ENCODE measurements at regions not wholly inside any gene's neighbourhood (a gene's known extent, or its start where the extent isn't known, plus 50 kb on each side); places are given as distances from the start of the nearest gene placed in this dataset.

GRCh38 chr6:11381801-11382513 lies 149.5 kb upstream of the NEDD9 start:
- dilution Hi-C loops (cut with HindIII; ENCODE audit: low sequenced_read_pairs, unreplicated experiment) (no loop called here), in situ Hi-C loops (cut with MboI; ENCODE audit: low sequenced_read_pairs) (no loop called here), intact Hi-C loops (cut with micrococcal nuclease) (no loop called here)
- no peak overlapping the region for H3K23ac ChIP-seq (ENCODE audit: low read depth, low read length)
- no peak overlapping the region for H3K4me2 ChIP-seq (ENCODE audit: low read depth, low read length)
- WGBS, 2 experiments (ENCODE audit: extremely low coverage in 2 of 2, insufficient read length in 1 of 2), result no CpG with 5 or more reads among the region's 13 CpGs
- no peak overlapping the region for H4K91ac ChIP-seq (ENCODE audit: insufficient read depth, low read depth, low read length)
- H3K27ac ChIP-seq (ENCODE audit: insufficient read depth, low read length), result no peak overlapping the region
- H2AFZ ChIP-seq (replicated peaks; ENCODE audit: low read length, poor library complexity), result peak overlapping the region; percentile 38
- no peak overlapping the region for H3K18ac ChIP-seq (ENCODE audit: low read depth, low read length)
- TF ChIP-seq SMC3 (IDR thresholded peaks at IDR 0.05; ENCODE audit: low read depth, low read length), result no peak
- TF ChIP-seq MAZ (IDR thresholded peaks at IDR 0.05; ENCODE audit: borderline replicate concordance, low read depth, low read length), result no peak
- TF ChIP-seq MXI1 (IDR thresholded peaks at IDR 0.05; ENCODE audit: borderline replicate concordance, low read depth, low read length), result no peak
- TF ChIP-seq, protein P1, sequence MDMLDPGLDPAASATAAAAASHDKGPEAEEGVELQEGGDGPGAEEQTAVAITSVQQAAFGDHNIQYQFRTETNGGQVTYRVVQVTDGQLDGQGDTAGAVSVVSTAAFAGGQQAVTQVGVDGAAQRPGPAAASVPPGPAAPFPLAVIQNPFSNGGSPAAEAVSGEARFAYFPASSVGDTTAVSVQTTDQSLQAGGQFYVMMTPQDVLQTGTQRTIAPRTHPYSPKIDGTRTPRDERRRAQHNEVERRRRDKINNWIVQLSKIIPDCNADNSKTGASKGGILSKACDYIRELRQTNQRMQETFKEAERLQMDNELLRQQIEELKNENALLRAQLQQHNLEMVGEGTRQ (IDR thresholded peaks at IDR 0.05; ENCODE audit: low read depth, low read length), result no peak
- TF ChIP-seq POLR2A (IDR thresholded peaks at IDR 0.05; ENCODE audit: low read depth, low read length), result no peak
- TF ChIP-seq MAFK (IDR thresholded peaks at IDR 0.05; ENCODE audit: low read depth, low read length), result no peak
- TF ChIP-seq BHLHE40 (IDR thresholded peaks at IDR 0.05; ENCODE audit: low read depth, low read length), result no peak
- no peak for TF ChIP-seq NFE2L2 (IDR thresholded peaks at IDR 0.05; ENCODE audit: low read depth, low read length)
- no peak for TF ChIP-seq RAD21 (IDR thresholded peaks at IDR 0.05; ENCODE audit: low read length)
- no peak for TF ChIP-seq CHD1 (IDR thresholded peaks at IDR 0.05; ENCODE audit: low read depth, low read length)
- no peak for TF ChIP-seq FOS (IDR thresholded peaks at IDR 0.05; ENCODE audit: low read depth, low read length)
- no peak for TF ChIP-seq RFX5 (IDR thresholded peaks at IDR 0.05; ENCODE audit: low read depth, low read length)
- no peak for TF ChIP-seq RCOR1 (IDR thresholded peaks at IDR 0.05; ENCODE audit: insufficient replicate concordance, low read length)
- TF ChIP-seq, protein P2, sequence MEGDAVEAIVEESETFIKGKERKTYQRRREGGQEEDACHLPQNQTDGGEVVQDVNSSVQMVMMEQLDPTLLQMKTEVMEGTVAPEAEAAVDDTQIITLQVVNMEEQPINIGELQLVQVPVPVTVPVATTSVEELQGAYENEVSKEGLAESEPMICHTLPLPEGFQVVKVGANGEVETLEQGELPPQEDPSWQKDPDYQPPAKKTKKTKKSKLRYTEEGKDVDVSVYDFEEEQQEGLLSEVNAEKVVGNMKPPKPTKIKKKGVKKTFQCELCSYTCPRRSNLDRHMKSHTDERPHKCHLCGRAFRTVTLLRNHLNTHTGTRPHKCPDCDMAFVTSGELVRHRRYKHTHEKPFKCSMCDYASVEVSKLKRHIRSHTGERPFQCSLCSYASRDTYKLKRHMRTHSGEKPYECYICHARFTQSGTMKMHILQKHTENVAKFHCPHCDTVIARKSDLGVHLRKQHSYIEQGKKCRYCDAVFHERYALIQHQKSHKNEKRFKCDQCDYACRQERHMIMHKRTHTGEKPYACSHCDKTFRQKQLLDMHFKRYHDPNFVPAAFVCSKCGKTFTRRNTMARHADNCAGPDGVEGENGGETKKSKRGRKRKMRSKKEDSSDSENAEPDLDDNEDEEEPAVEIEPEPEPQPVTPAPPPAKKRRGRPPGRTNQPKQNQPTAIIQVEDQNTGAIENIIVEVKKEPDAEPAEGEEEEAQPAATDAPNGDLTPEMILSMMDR (conservative IDR thresholded peaks at IDR 0.05; ENCODE audit: low read depth, low read length), result no peak
- H3K14ac ChIP-seq (replicated peaks; ENCODE audit: low read depth, low read length), result no peak overlapping the region
- no peaks in the 10 kb centered on the region for H3K9me3 ChIP-seq (ENCODE audit: control insufficient read depth, insufficient read depth, low read length)
- no peaks in the 10 kb centered on the region for H3K9me1 ChIP-seq (ENCODE audit: insufficient read depth, low read length)
- no peak overlapping the region for H2AK9ac ChIP-seq (replicated peaks; ENCODE audit: low read depth, low read length, poor library complexity)
- H3K9ac ChIP-seq (ENCODE audit: low read depth, low read length), result no peak overlapping the region
- H3K4ac ChIP-seq (ENCODE audit: low read depth, low read length), result no peak overlapping the region
- no peak overlapping the region for H2BK20ac ChIP-seq (ENCODE audit: low read depth, low read length)
- H2BK15ac ChIP-seq (ENCODE audit: low read depth, low read length), result no peak overlapping the region
- H4K8ac ChIP-seq (ENCODE audit: low read depth in 2 of 2, low read length in 2 of 2), result no peak overlapping the region
- POLR2A ChIA-PET (ENCODE audit: unreplicated experiment), result interaction anchor here (0.6 kb wide), 1 partner anchor 159 kb away, joined by 7 read pairs; no protein-coding TSS in a partner anchor
- CTCF ChIA-PET, result no interaction called here
- no peak overlapping the region for H2BK120ac ChIP-seq (ENCODE audit: low read depth, low read length)
- H3K79me1 ChIP-seq (ENCODE audit: low read depth in 1 of 2, low read length in 2 of 2), result no peaks in the 10 kb centered on the region
- ATAC-seq (ENCODE audit: low read depth), result no peak
- DNase-seq, result no peak
- no peak overlapping the region for H3K4me3 ChIP-seq (ENCODE audit: insufficient read depth, low read depth, low read length)
- no peaks in the 10 kb centered on the region for H3K4me1 ChIP-seq (ENCODE audit: control insufficient read depth, insufficient read depth, low read length)
- no peak overlapping the region for H2BK5ac ChIP-seq (ENCODE audit: low read depth, low read length, poor library complexity, severe bottlenecking)
- no peaks in the 10 kb centered on the region for H4K20me1 ChIP-seq (ENCODE audit: insufficient read depth, low read length)
- no peaks in the 10 kb centered on the region for H3K36me3 ChIP-seq (ENCODE audit: control insufficient read depth, insufficient read depth, low read length)
- no peak overlapping the region for H2AK5ac ChIP-seq (ENCODE audit: low read depth, low read length)
- H4K5ac ChIP-seq (ENCODE audit: low read depth, low read length), result no peak overlapping the region
- no TSS peak for BruUV-seq (replicated peaks)
- peaks cover 4% of the 10 kb centered on the region for H3K27me3 ChIP-seq (ENCODE audit: control insufficient read depth, insufficient read depth, low read length)
- no peak overlapping the region for H3K56ac ChIP-seq (ENCODE audit: extremely low read depth, insufficient read depth, low read length)
